SHP77 treated with DMSO at 0.1 percent for 48 hours (cell line): ENCODE measurements at regions not wholly inside any gene's neighbourhood (a gene's known extent, or its start where the extent isn't known, plus 50 kb on each side); places are given as distances from the start of the nearest gene placed in this dataset.

Experiments
- DNase-seq: peaks from one replicate; lab custom pipeline; 2025; lab: John Stamatoyannopoulos, UW

DNA sequence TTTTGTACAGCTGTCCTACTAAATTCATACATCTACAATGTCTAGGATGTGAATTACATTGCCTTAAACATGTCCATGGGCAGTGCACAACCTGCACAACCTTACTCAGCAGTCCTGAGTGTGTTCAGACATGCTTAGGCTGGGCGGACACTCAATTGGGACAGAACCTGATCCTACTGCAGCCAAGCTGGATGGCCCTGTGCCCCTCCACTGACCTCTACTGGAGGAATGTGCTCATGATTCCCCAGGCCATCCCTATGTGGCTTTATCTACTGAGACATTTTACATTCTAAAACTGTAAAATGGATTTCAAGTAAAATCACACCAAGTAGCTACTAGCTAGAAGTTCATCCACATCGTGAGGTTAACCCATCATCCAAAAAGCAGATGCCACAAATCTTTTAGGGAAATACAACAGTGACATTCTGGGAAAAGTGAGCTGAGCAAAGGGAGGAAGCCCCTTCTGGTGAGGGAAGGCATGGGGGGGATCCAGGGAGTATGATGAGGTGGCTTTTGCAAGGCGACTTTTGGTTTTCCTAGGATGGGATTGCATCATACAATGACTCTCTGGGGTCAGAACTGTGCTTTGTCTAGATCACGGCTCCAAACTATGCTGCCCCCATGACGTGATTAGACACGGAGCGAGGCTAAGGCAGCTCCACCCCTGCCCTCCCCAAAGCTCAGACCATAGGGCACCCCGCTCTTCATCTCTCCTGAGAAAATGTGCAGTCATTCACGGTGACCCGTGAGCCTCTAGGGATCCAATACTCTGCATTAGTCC is 911.7 kb upstream of the TMEM132C start:
- DNase-seq = no peak

DNA sequence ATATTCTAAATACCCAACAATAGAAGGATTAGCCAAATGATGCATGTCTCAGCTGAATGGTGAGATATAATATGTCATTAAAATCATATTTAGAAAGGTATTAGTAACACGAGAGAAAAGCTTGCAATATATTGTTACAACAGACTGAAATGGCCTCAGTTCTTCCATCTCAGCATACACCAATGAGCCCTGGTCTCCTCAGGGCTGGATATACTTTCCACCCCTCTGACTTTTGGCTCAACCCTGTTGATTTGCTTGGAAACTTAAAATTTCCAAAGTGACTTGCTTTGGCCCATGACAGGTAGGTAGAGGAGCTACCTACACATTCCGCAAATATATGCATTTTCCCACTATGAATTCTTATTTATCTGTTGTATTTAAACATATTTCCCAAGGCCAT is 908.1 kb upstream of the TMEM132C start:
- DNase-seq = no peak

DNA sequence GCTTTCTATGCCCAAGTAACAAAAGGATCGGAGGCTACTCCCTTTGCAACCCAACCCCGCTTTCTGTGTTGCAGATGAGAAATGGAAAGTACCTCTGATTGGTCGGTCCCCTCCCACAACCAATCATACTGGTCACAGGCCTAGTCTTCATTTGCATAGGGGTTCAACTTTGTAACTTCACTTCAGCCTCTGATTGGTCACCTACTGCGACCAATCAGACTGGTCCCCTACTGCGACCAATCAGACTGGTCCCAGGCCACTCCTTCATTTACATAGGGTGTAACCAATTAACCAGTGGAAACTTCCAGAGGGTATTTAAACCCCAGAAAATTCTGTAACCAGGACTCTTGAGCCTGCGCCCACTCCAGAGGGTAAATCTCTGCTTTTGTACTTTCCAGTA is 906.4 kb upstream of the TMEM132C start:
- no peak for DNase-seq

DNA sequence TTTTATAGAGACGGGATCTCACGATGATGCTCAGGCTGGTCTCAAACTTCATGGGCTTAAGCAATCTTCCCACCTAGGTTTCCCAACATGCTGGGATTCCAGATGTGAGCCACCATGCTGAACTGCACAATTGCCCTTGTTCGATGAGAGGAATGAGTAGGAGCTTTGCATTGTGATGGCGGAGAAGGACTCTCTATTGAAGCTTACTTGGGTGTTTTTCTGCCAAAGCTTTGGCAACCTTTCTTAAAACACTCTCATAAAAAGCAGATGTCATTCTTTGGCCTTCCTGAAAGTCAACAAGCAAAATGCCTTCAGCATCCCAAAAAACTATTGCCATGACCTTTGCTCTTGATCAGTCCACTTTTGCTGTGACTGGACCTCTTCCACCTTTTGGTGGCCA is 904.8 kb upstream of the TMEM132C start:
- DNase-seq = no peak

DNA sequence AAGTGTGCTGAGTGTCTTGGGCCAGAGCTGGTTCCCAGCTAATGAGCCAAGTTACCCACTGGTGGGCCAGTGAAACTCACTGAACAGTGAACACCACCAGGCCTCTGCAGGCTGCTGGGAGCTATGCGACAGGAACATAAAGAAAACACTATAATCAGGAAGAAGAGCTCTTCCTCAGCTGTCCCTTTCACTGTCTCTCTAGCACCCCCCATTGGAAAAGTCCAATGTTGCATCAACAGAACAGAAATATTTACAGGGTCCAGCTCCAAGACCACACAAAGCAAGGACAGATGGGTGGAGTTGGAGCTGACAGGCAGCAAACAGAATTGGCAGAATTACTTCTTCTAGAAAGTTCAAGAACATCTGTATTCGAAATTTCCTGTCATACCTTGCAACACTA is 903.6 kb upstream of the TMEM132C start:
- no peak for DNase-seq

DNA sequence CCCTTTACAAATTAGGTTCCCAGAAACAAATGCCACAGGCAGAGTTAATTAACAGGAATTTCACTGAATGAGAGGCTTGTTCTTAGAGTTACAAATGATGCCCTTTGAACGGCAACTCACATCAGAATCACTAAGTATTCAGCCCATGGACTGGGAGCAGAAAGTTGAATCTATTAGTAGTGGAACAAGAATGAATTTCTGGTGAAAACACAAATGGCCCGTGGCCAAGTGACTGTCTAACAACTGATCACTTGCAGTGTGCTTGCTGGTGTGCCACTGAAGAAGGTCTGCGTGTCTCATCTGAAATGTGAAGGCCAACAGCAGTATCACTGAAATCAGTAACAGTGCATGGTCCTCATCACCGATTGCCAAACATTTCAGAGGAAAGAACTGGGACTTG is 893.4 kb upstream of the TMEM132C start:
- no peak for DNase-seq

DNA sequence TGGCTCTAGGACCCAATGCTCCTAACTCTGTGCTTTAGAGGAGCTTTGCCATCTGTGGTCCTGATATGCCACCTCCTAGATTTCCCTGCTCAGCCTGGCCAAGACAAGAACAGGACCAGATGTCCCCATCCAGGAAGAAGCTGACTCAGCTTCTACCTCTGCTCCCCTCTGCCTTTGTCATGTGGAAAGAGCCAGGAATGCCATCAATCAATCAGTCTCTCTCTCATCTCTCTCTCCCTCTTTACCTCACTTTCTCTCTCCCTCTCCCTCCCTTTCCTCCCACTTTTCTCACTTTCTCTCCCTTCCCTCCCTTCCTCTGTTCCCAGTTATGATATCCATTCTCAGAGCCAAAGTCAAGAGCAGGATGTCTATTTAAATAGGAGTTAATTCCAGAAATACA is 892.5 kb upstream of the TMEM132C start:
- no peak for DNase-seq

DNA sequence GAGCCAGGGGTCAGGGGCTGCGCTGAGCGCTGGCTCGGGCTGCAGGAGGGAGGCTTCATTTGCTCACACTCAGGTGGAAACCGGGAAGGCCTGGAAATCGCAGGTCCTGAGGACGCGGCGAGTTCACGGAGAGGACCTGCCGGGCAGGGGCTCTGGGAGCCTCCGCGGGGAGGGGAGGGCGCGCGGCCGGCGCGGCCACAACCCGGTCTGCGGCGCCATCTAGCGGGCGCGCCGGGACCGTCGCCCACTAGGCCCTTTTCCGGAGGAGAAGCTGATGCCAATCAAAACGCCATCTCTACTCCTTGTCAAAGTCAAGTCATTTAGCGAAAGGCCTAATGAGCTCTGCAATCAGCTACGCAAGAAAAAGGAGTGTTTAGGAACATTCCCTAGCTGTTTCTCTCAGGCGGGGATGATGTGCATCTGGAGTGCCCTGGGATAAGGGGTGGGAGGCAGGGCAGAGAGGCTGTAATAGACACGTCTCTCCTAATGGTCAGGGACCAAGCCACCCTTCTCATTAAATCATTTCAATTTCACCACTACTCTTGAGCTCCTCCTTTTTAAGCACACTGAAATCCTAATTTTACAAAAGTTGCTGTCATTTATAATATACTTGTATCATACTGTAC is 885.8 kb upstream of the TMEM132C start:
- peak; percentile 82 for DNase-seq

DNA sequence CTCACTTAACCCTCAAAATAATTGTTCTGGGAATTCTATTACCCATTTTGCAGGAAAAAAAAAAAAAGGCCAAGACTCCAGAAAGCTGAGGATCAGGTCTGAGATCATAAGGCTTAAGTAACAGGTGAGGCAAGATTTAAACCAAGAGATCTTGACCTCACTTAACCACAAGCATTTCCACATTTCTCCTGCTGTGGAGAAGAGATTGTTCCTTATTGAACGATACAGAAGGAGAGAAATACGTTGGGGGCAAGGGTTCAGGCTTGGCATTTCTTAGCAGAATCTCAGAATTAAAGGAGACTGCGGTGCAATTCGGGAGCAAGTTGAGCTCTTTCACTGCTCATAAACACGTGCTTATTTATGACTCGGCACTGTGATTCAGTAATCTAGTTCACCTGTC is 885.3 kb upstream of the TMEM132C start:
- no peak for DNase-seq

DNA sequence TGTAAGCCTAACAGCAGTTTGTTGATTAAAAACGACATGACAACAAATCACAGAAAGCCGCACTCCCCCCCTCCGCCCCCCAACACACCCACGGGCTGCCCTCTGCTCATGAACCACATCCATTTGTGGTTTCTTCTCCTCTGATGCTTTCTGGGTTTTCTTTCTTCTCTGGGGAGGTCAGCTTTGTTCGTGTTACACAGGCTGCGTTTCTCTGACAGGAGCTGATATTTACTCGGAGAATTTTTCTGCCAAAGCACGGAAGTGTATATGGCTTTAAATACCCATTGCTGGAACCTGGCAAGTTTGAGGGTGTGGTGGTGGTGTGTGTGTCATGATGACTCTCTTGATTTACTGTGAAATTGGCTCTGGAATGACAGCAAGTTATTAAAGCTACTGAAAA is 883.7 kb upstream of the TMEM132C start:
- no peak for DNase-seq

DNA sequence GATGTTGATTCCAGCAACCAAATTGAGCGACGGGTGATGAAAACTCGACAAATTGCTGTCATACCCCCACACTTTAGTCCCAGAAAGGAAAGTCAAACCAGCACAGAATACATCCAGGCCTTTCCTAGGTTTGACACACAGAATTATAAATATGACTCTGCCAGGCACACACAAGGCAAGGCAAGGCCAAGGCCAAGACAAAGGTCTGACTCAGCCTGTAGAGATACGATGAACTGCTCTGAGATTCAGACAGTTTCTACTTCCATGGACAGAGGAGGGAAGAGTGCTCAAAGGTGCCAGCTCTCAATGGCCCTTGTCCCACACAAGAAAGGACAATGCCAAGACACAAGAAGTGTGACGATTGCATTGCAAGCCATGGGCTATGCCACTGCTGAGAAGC is 880.2 kb upstream of the TMEM132C start:
- no peak for DNase-seq

DNA sequence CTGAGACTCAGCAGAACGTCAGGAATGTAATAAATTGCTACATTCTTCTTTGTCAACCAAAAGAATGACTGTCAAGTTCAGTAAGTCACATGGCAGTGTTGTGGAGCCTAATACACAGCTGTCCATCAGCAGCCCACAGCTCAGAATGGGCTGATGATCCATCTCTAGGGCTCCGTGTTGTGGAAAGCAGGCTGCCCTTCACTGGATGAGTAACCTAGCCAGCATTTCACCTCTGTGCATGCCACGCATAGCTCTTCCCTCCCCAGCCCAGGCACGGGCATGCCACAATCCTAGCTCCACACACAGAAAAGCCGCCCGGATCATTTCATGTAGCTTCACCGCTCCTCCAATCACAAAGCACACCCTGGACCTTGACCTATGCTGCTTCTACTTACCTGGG is 878.0 kb upstream of the TMEM132C start:
- DNase-seq = no peak

DNA sequence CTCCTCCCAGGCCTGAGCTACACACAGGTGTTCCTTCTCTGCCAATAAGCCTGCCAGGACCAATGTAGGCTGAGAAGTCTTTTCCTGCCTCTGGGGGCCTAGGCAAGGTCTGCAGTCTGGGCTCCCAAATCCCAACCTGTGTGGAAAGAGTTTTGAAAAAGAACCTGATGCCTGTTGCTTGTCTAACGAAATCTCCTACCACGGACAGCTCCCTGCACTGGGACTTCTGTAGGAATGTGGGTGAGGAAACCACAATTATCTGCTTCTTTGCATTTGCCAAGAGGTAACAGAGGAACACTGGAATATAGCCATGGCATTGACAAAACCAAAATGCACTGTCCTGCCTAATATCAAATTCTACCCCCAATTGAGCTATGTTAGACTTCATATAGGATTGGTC is 877.0 kb upstream of the TMEM132C start:
- DNase-seq = no peak

DNA sequence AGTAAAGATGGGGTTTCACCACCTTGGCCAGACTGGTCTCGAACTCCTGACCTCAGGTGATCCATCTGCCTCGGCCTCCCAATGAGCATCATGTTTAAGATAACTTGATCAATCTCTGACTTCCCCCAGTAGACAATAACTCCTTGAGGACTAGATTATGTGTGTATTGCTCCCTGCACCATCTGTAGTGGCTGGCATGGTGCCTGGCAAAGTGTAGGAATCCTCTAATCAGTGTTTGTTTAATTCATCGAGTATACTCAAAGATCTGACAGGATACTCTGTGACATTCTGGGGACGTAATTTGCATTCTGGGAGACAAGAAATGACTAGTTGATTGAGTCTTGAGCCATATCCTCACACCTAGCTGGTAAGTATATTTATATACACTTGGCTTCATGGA is 873.5 kb upstream of the TMEM132C start:
- DNase-seq = no peak

DNA sequence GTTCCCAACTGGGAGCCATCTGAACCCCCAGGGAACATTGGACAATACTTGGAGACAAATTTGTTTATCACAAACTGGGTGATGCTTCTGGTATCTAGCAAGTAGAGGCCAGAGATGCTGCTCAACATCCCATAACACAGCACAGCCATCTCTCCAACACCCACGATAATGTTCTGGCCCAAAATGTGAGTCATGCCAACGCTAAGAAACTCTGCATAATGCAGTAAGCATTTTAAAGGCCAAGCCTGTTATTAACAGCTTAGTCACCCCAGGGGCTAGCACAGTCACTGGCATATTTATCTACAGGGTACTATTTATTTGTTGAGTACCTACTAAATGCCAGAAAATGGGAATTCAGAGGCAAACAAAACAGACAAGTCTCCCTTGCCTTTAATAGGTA is 873.1 kb upstream of the TMEM132C start:
- no peak for DNase-seq

DNA sequence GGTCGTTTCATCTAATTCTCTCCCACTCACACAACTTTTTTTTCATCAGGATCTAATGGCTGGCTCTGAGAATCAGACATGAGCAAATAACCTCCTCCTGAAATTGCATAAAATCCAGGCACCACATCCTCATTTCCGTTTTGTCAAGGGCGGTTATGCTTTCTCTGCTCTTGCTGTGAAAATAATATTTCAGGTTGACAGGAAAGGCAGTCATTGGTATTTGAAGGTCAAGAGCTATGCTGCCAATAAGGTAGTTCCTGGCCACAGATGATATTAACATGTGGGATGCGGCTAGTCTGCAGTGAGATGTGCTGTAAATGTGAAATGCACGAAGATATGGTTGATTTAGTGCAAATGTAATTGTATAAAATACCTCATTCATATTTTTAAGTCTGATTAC is 870.2 kb upstream of the TMEM132C start:
- DNase-seq = no peak

DNA sequence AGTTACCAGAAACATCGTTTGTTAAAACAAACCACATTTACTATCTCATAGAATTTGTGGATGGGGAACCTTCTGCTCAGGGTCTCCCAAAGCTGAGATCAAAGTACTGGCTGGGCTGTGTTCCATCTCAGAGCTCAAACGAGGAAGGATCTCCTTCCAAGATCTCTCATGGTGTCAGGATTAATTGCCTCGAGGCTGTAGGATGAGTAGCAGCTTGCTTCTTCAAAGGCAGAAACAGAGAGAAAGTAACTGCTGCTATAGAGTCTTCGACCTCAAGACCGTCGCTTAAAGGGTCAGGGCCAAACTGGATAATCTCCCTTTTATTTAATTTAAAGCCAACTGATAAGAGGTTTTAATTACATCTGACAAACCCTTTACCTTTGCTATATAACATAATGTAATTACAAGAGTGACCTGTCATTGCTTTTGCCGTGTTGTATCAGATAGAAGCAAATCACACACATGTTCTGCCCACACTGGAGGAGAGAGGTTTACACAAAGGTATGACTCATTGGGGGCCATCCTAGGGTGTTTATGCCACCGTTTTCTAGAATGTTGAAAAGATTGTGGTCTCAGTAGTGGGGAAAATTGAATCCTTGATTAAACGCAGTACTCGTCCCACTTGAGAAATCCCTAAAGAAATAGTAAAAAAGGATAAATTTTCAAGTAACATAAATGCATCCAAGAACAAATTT is 868.8 kb upstream of the TMEM132C start:
- DNase-seq = no peak

DNA sequence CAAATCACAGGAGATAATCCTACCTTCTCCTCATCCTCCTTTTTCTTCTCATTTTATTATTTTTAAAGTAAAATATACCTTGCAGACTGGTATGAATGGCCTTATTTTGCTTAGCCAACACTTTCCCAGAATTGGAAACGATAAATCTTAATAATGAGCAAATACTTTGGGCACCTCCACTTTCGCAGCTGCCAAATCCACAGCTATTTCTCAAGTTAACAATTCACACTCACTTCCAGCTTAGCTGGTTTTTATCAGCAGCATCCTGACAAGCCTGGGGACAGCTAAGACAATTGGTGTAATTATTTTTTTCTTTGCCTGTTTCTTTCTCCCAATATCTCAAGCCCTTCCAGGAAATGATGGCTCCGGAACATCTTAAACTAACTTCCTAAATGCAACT is 867.5 kb upstream of the TMEM132C start:
- DNase-seq = no peak

DNA sequence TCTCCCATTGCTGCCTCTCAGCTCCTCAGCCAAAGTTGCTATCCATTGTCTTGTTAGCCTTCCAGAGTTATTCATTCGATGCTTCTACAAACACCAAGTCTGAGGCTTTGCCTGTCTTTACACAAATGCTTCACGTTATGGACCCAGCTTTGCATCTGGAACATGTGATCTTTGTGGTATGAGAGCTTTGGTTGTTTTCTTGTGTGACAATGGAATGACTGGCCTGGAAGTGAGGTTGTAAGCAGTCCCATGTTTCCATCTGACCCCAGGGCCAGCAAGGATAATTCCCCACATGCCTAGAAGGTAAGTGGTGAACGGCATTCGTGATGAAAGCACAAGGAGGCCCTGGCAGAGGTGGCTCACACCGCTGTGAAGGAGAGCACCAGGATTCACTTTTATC is 866.7 kb upstream of the TMEM132C start:
- no peak for DNase-seq

DNA sequence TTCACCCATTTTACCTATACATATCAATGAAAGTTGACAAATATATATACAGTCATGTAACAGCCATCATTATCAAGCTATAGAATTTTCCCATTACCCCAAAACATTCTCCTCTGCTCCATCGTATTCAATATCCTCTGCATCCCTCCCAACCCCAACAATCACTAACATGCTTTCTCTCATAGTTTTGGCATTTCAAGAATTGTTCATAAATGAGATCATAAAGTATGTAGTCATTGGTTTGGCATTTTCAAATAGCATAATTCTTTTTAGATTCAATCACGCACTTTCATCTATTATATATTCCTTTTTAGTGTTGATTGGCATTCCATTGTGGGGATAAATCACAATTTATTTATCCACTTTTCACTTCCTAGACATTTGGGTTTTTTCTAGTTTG is 866.0 kb upstream of the TMEM132C start:
- no peak for DNase-seq

DNA sequence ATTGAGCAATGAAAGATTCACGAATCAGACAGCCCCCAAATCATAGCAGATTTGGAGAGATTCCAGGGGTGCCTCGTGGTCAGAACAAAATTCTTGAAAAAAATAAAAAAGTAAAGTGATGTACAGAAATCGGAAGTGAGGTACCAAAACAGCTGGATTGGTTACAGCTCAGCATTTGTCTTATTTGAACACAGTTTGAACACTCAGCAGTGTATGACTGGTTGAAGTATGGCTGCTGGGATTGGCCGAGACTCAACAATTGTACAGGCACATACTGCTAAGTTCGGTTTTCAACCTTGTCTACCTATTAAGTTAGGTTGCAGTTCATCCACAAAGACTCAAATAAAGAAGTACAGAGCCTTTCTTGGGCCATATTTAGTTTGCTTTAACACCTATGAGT is 865.4 kb upstream of the TMEM132C start:
- DNase-seq = no peak

DNA sequence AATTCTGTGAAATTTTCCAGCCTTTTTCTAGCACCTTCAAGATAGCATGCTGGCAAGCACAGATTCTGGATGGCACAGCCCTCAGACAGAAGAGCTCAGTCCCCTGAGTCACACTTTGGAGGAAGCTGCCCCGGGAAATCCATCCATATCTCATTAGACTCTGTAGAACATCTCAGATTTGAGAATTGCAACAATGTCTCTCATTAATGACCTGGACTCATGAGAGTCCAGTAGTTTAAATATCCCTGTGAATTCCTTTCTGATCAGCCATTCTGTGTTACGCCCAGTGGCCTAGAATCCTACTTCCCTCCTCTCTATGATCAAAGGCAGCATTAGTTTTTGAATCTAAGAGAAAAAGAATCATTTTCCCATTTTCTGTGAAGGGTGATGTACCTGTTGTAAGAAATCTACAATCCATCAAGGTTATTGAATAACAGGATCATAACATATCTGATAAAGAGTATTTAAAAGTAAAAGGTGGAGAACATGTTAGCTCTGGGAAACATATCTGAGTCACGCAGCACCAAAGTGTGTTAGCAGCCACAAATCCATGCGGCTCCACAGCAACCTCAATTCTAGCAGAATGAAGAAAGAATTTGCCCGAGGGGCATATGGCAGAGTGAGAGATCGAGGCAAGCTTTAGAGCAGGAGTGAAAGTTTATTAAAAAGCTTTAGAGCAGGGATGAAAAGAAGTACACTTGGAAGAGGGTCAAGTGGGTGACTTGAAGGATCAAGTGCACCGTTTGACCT is 855.6 kb upstream of the TMEM132C start:
- no peak for DNase-seq

DNA sequence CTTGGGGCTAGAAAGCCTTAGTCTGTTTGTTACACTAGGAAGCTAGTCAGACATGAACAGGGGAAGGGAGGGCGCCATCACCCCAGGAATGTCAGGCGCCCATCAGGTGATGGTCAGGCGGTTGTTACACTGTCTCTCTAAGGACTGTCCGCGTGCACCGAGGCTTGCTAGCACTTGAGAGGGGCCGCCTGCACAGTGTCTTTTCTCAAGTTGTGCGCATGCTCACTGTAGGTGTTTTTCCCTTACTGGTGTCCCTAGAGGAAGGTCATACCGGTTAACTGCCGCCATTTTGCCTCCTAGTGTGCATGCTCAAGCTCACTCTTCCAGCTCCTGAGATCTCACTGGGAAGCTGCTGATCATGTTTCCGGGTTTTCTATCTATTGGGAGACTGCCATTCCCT is 855.0 kb upstream of the TMEM132C start:
- no peak for DNase-seq
